ENCODE measurements at regions not wholly inside any gene's neighbourhood (a gene's known extent, or its start where the extent isn't known, plus 50 kb on each side); places are given as distances from the start of the nearest gene placed in this dataset.

DNA sequence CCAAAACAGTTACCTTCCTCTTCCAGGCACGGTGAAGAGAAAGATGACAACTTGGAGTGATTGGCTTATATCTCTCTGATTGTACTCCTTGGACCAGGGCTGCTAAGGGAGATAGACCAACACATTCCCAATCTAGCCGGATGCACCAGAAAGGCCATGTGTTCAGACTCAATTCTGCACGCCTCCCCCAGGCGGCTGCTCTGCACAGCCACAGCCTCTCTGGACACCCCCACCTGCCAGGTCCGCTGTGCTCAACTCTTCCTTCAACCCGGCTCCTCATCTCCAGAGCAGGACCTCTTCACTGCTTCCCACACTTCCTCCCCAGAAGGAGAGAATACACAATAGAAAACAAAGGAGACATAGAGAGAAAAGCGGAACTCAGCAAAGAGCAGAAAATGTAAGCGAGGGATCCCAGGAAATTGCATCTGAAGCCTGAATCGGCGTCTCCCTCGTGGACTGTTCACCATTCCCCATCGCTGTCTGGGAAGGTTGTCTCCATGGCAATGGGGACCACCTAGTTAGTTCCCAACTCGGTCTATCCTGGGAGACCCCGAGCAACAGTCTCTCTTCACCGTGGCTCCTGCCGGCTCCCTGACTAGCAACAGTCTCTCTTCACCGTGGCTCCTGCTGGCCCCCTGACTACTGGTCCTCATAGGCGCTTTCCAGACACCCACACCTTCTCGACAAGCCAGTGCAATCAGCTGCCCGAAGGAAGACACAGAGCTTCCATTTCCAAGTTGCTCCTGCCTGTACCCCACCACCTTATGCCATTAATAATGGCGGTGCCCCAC lies 361.7 kb upstream of the MYT1L start:
- Histone ChIP-seq H3K36me3 (ENCODE audit: control insufficient read depth, low read length) (no peaks in the 10 kb centered on the region), H3K4me3 (ENCODE audit: low read length) (no peak overlapping the region), H3K4me1 (ENCODE audit: control insufficient read depth, low read length) (no peaks in the 10 kb centered on the region), H3K9me3 (ENCODE audit: control insufficient read depth, insufficient read depth, low read length) (no peaks in the 10 kb centered on the region), H4K20me1 (ENCODE audit: control insufficient read depth, insufficient read depth, low read depth, low read length) (peaks cover under 1% of the 10 kb centered on the region; the same call in 1 of the 2 replicates), H3K27me3 (ENCODE audit: control insufficient read depth, low read length) (no peaks in the 10 kb centered on the region), H3K27ac (ENCODE audit: low read depth, low read length) (no peak overlapping the region), H3F3A (ENCODE audit: control insufficient read depth, insufficient read depth) (no peaks in the 10 kb centered on the region), H3K79me2 (ENCODE audit: control insufficient read depth, low read length) (no peaks in the 10 kb centered on the region), H3K4me2 (ENCODE audit: low read length) (no peak overlapping the region), H3K9me2 (replicated peaks; ENCODE audit: control insufficient read depth, low read length) (no peaks in the 10 kb centered on the region)
- no peak for TF ChIP-seq EZH2phosphoT487 (IDR thresholded peaks at IDR 0.05; ENCODE audit: borderline replicate concordance, low read length)
- TF ChIP-seq, protein P1, sequence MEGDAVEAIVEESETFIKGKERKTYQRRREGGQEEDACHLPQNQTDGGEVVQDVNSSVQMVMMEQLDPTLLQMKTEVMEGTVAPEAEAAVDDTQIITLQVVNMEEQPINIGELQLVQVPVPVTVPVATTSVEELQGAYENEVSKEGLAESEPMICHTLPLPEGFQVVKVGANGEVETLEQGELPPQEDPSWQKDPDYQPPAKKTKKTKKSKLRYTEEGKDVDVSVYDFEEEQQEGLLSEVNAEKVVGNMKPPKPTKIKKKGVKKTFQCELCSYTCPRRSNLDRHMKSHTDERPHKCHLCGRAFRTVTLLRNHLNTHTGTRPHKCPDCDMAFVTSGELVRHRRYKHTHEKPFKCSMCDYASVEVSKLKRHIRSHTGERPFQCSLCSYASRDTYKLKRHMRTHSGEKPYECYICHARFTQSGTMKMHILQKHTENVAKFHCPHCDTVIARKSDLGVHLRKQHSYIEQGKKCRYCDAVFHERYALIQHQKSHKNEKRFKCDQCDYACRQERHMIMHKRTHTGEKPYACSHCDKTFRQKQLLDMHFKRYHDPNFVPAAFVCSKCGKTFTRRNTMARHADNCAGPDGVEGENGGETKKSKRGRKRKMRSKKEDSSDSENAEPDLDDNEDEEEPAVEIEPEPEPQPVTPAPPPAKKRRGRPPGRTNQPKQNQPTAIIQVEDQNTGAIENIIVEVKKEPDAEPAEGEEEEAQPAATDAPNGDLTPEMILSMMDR (IDR thresholded peaks at IDR 0.05; ENCODE audit: low read depth, low read length, poor library complexity, severe bottlenecking), result no peak

DNA sequence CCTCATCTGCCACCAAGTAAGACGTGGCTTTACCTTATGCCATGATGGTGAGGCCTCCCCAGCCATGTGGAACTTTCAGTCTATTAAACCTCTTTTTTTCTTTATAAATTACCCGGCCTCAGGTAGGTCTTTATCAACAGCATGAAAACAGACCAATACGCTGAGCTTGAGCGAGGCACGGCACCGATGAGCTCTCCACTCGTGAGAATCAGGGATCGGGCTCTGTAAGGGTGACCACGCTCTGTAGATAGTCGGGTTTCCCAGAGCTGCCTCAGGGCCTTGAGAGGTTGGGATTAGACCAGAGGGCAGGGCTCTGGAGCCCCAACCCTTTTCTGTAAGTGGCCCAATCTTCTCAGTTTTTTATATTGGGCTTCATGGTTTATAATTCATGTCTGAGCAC lies 360.3 kb upstream of the MYT1L start:
- H3K79me2 ChIP-seq (ENCODE audit: control insufficient read depth, low read length), result no peaks in the 10 kb centered on the region

DNA sequence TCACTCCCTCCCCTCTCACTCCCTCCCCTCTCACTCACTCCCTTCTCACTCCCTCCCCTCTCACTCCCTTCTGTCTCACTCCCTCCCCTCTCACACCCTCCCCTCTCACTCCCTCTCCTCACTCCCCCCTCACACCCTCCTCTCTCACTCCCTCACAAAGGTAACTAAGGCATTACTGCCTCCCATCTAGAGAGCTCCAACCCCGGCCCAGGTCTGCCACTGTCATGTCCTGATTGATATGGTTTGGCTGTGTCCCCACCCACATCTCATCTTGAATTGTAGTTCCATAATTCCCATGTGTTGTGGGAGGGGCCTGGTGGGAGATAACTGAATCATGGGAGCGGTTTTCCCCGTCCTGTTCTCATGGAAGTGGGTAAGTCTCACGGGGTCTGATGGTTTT lies 359.9 kb upstream of the MYT1L start:
- Histone ChIP-seq H3K4me1 (ENCODE audit: control insufficient read depth, low read length) (peaks cover 5% of the 10 kb centered on the region), H3K4me3 (ENCODE audit: low read length) (no peak overlapping the region), H4K20me1 (ENCODE audit: control insufficient read depth, insufficient read depth, low read depth, low read length) (no peaks in the 10 kb centered on the region), H3K79me2 (ENCODE audit: control insufficient read depth, low read length) (no peaks in the 10 kb centered on the region), H3K9me2 (replicated peaks; ENCODE audit: control insufficient read depth, low read length) (no peaks in the 10 kb centered on the region), H3K36me3 (ENCODE audit: control insufficient read depth, low read length) (no peaks in the 10 kb centered on the region), H3K27ac (ENCODE audit: low read depth, low read length) (no peak overlapping the region), H3K4me2 (ENCODE audit: low read length) (no peak overlapping the region), H3K9me3 (ENCODE audit: control insufficient read depth, insufficient read depth, low read length) (no peaks in the 10 kb centered on the region), H3F3A (ENCODE audit: control insufficient read depth, insufficient read depth) (no peaks in the 10 kb centered on the region), H3K27me3 (ENCODE audit: control insufficient read depth, low read length) (no peaks in the 10 kb centered on the region)
- TF ChIP-seq, protein P1 (IDR thresholded peaks at IDR 0.05; ENCODE audit: low read depth, low read length, poor library complexity, severe bottlenecking), result no peak
- no peak for TF ChIP-seq EZH2phosphoT487 (IDR thresholded peaks at IDR 0.05; ENCODE audit: borderline replicate concordance, low read length)

More for the DNA sequence above, 360.3 kb upstream of the MYT1L start:
- Histone ChIP-seq H3K4me2 (ENCODE audit: low read length) (no peak overlapping the region), H3K36me3 (ENCODE audit: control insufficient read depth, low read length) (no peaks in the 10 kb centered on the region), H3K9me3 (ENCODE audit: control insufficient read depth, insufficient read depth, low read length) (no peaks in the 10 kb centered on the region), H3K4me3 (ENCODE audit: low read length) (no peak overlapping the region), H3K27ac (ENCODE audit: low read depth, low read length) (no peak overlapping the region), H3K27me3 (ENCODE audit: control insufficient read depth, low read length) (no peaks in the 10 kb centered on the region), H3F3A (ENCODE audit: control insufficient read depth, insufficient read depth) (no peaks in the 10 kb centered on the region), H3K4me1 (ENCODE audit: control insufficient read depth, low read length) (peaks cover under 1% of the 10 kb centered on the region), H3K9me2 (replicated peaks; ENCODE audit: control insufficient read depth, low read length) (no peaks in the 10 kb centered on the region), H4K20me1 (ENCODE audit: control insufficient read depth, insufficient read depth, low read depth, low read length) (no peaks in the 10 kb centered on the region)
- TF ChIP-seq, protein P1 (IDR thresholded peaks at IDR 0.05; ENCODE audit: low read depth, low read length, poor library complexity, severe bottlenecking), result no peak
- TF ChIP-seq EZH2phosphoT487 (IDR thresholded peaks at IDR 0.05; ENCODE audit: borderline replicate concordance, low read length), result no peak

Measured in DOHH2 (cell line).